Peyer's patch (tissue), 4 donors: ENCODE measurements at regions not wholly inside any gene's neighbourhood (a gene's known extent, or its start where the extent isn't known, plus 50 kb on each side); places are given as distances from the start of the nearest gene placed in this dataset.

ENCODE experiments used
- CTCF ChIP-seq, 6 experiments: fragments of 450-650 bp in 4 of 6; fragments of 200-600 bp in 2 of 6; sonication (generic) in 1 of 6; IDR thresholded peaks; one replicate each; pipeline ENCODE4 v1.5.1; 2017 to 2019; ENCODE audit warnings: antibody characterized with exemption in 6 of 6, mild to moderate bottlenecking in 3 of 6, moderate library complexity in 1 of 6
- POLR2A ChIP-seq, 2 donors: fragments of 450-650 bp; IDR thresholded peaks; one replicate each; pipeline ENCODE4 v1.5.1; 2017; ENCODE audit warnings: antibody characterized with exemption in 2 of 2, mild to moderate bottlenecking in 2 of 2, moderate library complexity in 2 of 2

- TF ChIP-seq POLR2A (IDR thresholded peaks at IDR 0.05) (no peak), CTCF (IDR thresholded peaks at IDR 0.05) (no peak)
Measured at GRCh38 chr14:38145142-38145541, 62.6 kb upstream of the SSTR1 start.
